ENCODE measurements at regions not wholly inside any gene's neighbourhood (a gene's known extent, or its start where the extent isn't known, plus 50 kb on each side); places are given as distances from the start of the nearest gene placed in this dataset.

DNA sequence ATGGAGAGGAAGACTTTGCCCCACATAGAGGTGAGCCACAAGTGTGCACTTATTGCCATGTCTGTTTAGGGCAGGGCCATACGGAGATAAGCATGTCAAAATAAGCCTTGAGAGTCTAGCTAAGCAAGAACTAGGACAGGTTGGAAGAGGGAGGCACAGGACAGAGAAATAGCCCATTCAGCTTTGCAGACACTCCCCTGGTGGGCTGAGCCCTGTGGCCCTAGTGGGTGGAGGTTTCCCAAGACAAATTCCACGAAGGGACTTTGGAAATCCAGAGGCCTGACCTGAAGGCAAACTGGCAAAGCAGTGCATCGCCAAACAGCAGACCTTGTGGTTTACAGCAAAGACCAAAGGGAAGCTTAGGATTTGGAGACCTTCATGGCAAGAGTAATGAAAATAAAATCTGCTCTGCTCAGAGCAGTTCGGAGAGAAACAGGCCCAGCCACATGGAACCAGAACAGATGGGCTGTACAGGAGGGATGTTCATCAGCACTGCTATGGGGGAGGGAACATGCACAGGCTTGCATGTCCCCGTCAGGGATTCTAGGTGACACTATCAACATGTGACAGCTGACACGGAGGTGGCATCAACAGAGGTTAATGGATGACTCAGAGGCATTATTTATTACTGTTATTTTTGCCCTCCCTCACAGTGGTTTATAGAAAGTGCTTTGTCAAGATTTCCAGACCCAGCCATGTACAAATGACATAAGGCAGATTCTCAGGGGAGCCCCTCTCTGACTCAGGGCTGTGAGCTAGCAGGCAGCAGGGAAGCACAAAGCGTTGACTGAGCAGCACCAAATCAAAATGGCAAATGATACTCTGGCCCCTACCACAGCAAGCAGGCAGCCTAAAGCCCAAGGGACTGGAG lies 90.1 kb upstream of the IRF2BP2 start:
- no peak for DNase-seq (ENCODE audit: low read depth in 4 of 4, low spot score in 2 of 4)

DNA sequence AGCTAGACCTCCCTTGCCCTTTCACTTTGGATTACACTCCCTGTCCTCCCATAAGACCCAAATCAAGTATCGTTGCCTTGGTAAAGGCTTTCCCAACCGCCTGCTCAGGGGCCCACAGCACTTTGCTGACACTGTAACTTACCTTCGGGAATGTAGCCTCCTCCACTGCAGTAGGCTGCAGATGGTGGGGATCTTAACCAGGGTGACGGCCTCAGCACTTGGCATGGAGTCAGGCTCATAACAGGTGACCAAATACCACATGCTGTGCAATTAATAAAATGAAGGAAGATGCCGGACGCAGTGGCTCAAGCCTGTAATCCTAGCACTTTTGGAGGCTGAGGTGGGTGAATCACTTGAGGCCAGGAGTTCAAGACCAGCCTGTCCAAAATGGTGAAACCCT lies 88.7 kb upstream of the IRF2BP2 start:
- DNase-seq (ENCODE audit: low read depth in 4 of 4, low spot score in 2 of 4) = no peak

DNA sequence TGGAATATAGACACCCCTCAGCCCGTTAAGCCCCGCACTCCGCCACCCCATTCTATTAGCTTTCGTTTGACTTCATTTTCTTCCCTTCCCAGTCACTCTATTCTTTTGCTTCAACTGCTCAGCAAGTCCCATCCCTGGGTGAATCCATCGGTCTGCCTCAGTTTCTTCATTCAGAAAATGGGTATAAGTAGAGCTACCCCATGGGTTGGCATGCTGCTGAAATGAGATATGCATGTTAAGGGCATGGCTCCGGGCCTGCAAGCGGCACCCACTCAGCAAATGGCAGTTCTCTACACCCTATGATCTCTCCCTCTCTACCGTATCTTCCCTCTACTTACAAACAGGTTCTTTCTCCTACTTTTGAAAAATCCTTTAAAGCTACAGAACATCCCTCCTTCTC lies 87.8 kb upstream of the IRF2BP2 start:
- no peak for DNase-seq (ENCODE audit: low read depth in 4 of 4, low spot score in 2 of 4)

DNA sequence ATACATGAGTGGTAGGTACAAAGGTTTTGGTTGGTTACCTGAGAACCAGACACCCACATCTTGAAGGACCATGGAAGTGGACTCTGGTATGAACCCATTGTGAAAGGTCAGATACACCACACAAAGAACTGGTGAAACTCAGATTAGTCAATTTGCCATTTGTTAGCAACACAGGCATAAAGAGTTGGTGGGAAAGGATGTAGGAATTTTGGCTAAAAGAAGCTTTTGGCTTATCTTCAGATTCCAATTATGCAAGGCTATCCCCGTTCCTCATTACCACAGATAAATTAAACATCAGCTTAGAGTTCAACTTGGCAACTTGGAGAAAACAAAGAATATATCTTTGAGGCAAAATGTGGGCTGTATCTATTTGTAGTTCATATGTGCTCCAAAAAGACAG lies 87.0 kb upstream of the IRF2BP2 start:
- no peak for DNase-seq (ENCODE audit: low read depth in 4 of 4, low spot score in 2 of 4)

DNA sequence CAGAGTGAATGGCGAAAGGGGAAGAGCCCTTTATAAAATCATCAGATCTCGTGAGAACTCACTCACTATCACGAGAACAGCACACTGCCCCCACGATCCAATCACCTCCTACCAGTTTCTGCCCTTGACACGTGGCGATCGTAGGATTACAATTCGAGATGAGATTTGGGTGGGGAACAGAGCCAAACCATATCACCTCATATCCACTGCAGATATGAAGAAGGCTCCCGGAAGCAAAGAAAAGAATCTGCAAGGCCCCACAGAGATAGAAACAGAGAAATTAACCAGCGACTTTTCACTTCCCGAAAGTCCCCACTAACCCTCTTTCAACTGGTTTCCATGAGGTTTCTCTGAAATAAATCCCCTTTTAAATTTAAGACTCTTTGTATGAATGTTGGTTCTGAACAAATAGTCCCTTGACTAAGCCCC lies 86.2 kb upstream of the IRF2BP2 start:
- DNase-seq (ENCODE audit: low read depth in 4 of 4, low spot score in 2 of 4) = no peak

DNA sequence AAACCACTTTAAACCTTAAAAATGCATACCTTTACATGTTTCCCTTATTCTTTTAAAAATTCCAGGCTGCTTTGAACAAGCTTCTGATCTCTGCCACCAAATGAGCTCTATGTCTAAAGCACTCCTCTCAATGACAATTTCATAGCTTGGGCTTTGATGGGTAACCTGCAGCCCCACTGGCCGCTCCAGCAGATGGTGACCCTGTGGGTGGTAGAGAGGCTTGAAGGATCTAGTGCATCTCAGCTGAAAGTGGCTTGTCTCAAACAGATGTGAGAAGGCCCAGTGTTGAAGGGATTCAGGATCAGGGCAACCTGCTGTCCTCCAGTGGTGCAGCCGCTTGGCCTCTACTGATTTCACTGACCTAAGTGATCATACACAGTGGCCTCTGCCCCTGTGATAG lies 84.7 kb upstream of the IRF2BP2 start:
- no peak for DNase-seq (ENCODE audit: low read depth in 4 of 4, low spot score in 2 of 4)

DNA sequence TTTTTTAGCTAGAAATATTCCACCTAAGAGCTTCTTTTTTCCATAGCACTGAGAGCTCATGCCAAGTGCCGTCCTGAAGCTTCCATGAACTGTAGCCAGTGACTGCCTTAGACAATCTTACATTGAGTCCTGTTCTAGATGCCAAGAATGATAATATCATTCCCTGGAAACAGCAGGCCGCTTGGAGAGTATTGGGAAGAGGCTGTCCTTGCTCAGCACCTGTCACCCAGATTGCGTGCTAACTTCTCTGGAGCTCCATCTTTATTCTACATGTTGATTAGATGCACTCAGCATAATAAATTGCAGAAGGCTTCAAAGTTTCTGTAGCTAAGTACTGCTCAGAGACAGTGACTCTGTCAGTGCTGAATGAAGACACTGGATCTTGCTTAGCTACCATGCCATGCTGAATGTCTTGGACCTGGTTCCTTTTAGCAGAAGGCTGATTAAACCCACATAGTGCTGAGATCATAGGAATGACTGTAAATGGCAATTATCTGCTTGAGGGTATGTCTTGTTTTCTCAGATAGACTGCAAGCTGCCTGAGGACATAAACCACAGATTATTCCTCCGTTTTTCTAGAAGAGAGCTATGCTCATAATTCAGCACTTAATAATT lies 83.1 kb upstream of the IRF2BP2 start:
- DNase-seq (ENCODE audit: low read depth in 4 of 4, low spot score in 2 of 4) = no peak

DNA sequence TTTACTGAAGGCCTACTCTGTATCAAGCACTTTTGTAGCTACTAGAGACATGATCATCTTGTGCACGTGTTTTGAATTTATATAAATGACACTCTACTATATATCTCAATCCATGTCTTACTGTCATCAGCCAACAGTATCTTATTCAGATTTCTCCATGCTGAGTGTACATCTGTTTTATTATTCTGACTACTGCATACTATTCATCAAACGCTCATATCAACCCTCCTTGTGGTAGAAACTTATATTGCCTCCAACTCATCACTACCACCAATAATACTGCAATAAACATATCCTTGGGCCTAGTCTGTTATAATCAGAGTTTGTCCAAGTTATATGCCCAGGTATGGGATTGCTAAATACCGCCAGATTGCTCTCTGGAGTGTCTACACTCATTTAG lies 81.6 kb upstream of the IRF2BP2 start:
- no peak for DNase-seq (ENCODE audit: low read depth in 4 of 4, low spot score in 2 of 4)

DNA sequence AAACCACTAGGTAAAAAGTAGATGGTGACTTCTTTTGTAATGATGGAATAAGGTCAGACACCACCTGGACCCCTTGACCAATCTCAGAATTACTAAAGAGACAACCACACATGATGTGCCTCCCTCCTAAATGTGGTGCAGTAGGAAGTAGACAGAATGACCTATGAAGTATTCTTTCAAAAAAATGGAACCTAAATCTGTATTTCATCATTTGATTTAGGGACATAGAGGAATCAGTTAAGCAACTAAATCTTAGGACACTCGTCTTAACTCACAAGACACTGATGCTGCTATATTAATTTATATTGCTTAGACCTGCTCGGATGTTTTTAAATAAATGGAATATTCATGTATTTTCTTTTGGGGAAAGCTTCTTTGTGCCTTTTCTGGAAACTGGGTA lies 80.9 kb upstream of the IRF2BP2 start:
- no peak for DNase-seq (ENCODE audit: low read depth in 4 of 4, low spot score in 2 of 4)

DNA sequence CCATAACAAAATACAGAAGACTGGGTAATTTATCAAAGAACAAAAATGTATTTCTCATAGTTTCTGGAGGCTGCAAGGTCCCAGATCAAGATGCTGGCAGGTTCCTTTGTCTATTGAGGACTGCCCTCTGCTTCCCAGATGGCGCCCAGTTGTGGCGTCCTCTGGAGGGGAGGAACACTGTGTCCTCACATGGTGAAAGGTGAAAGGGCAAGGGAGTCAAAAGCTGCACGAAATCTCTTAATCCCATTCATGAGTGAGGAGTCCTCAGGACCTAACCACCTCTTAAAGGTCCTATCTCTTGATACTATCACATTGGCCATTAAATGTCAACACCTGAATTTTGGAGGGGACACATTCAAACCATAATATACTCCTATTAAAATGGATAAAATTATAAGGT lies 79.3 kb upstream of the IRF2BP2 start:
- DNase-seq (ENCODE audit: low read depth in 4 of 4, low spot score in 2 of 4) = no peak

DNA sequence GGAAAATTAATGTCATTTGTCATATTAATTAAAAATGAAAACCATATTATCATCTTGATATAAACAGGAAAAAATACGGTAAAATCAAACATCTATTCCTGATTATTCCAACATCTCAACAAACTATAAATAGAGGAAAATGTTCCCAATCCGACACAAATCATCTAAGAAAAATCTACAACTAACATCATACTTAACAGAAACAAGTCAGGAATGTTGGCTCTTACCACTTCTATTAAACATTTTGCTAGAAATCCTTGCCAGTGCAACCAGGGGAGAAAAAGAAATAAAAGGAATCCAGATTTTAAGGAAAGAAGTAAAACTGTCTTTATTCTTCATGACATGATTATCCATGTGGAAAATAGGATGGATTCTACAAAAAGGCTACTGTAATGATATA lies 77.0 kb upstream of the IRF2BP2 start:
- no peak for DNase-seq (ENCODE audit: low read depth in 4 of 4, low spot score in 2 of 4)

DNA sequence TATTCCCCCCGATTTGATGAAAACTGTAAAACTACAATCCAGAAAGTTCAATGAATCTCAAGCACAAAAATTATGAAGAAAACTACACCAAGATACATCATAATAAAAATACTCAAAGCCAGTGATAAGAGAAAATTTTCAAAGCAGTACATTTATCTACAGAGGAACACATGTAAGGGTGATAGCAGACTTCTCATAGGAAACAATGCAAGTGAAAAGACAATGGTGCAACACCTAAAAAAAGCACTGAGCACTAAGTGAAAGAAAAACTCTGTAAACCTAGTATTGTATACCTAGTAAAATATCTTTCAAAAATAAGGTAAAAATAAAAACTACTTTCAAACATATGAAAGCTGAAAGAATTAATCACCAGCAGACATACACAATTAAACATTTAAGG lies 76.1 kb upstream of the IRF2BP2 start:
- no peak for DNase-seq (ENCODE audit: low read depth in 4 of 4, low spot score in 2 of 4)

DNA sequence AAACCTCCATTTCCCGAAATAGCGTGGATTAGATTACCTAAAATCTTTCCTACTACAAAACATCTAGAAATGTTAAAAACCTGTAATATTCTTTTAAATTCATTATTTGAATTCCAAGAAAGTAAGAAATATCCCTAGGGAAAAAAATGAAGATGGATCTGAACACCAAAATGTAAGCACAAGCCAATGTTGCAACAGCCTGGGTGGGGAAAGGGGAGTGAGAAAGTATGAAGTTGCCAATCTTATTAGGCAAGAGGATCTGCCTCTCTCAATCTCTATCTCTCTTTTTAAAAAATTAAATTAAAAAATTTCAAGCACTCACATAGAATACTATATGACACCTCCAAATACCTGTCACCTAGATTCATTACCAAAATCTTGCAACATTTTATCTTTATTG lies 74.9 kb upstream of the IRF2BP2 start:
- DNase-seq (ENCODE audit: low read depth in 4 of 4, low spot score in 2 of 4) = no peak

DNA sequence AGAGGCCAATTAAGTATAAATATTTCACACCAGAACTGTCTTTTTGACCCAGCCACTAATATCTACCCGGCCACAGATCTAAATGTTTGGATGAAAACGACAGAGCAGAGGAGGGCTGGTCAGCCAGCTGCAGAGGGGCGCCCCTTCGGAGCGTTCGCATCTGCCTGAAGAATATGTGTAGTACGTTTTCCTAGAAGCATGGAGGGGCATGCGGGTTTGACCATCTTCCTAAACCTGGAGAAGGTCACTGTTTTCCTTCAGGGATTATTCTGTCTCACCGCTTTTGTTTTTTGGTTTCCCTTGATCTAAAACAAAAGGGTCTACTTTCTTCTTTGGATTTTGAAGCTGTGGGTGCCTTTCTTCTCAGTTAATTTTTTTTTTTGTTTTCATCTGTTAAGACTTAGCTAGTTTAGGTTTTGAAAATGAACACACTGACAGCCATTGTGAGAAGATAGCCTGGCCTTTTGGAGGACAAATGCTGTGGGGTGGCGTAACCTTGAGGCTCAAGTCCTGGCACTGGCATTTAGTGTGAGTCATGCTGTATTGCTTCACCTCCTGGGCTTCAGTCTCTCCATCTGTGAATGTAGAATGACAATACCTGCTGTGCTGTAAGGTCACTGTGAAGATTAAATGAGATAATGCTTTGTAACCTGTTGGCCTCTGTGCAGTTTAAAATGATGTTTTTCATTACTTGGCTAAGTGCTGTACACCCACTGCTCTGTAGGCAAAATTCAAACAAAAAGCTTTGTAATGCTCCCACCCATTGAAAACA lies 74.1 kb upstream of the IRF2BP2 start:
- no peak for DNase-seq (ENCODE audit: low read depth in 4 of 4, low spot score in 2 of 4)

DNA sequence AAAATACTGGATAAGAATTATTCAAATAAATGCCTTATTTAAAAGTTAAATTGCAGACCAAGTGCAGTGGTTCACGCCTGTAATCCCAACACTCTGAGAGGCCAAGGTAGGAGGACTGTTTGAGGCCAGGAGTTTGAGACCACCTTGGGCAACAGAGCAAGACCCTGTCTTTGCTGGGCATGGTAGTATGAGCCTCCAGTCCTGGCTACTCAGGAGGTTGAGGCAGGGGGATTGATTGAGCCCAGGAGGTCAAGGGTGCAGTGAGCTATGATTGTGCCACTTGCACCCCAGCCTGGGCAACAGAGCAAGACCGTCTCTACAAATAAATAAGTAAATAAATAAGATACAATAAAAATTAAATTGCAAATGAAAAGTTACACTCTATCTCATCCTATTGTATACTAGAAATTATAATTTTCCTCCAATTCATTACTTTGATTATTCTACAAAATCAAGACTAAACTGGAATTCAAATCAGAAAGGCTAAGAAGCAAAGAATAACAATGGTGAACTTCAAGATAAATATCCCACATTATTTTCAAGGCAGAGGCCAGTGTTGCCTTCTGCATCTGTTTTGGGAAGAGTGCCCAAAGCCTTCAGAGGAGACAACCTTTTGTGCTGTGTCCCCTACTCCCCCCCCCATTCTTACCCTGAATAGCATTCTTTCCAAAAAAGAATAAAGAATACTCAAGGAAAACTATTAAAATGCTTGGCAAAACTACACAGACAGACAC lies 73.3 kb upstream of the IRF2BP2 start:
- DNase-seq (ENCODE audit: low read depth in 4 of 4, low spot score in 2 of 4) = no peak

DNA sequence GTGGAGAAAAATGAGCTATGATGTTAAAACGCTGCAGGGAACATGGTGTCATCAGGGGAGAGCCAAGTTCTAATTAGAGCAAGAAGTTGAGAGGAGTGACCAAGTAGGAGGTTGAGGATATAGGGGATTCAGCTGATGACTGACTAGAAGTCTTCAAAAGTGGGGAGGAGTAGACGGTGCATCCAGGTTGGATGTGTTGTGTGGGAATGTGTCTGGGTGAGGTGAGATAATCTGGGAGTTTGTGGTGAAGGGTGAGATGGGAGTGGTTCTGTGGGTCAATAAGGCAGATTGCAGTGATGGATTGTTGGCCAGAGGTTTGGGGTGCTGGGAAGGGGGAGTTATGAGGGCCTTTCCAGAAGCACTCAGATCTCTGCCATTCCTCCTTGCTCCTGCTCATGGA lies 72.0 kb upstream of the IRF2BP2 start:
- DNase-seq (ENCODE audit: low read depth in 4 of 4, low spot score in 2 of 4) = no peak

DNA sequence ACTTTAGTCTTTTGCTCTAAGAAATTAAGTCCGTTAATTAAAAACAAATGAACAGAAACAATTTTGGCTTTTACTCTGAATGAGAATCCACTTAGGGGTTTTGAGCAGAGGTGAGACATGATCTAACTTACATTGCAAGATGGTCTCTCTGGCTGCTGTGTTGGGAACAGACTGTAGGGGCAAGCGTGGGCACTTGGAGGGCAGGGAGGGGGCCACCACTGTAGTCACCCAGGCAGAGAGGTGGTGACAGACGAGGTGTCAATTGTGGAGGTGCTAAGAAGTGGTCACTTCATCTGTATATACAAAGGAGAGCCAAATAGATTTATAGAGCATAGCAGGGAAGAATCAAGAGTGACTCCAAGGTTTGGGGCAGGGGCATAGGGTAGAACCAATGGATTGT lies 71.1 kb upstream of the IRF2BP2 start:
- DNase-seq (ENCODE audit: low read depth in 4 of 4, low spot score in 2 of 4) = no peak

DNA sequence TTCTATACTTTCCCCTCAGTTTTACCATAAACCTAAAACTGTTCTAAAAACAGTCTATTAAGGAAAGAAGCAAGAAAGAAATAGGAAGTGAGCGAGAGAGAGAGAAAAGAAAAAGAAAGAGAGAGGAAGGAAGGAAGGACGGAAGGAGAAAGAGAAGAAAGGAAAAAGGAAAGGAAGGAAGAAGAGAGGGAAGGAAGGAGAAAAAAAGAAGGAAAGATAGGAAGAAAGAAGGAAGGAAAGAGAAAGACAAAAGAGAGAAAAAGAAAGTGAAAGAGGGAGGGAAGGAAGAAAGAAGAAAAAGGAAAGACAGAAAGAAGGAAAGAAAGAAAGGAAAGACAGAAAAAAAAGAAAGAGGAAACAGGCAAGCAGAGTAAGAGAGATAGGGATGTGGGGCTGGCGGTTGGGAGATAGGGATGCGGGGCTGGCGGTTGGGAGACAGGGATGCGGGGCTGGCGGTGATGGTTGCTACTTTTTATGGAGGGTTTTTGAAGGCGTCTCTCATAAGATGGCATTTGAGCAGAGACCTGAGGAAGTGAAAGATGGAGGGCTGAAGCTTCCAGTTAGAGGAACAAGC lies 70.4 kb upstream of the IRF2BP2 start:
- DNase-seq (ENCODE audit: low read depth in 4 of 4, low spot score in 2 of 4) = no peak

DNA sequence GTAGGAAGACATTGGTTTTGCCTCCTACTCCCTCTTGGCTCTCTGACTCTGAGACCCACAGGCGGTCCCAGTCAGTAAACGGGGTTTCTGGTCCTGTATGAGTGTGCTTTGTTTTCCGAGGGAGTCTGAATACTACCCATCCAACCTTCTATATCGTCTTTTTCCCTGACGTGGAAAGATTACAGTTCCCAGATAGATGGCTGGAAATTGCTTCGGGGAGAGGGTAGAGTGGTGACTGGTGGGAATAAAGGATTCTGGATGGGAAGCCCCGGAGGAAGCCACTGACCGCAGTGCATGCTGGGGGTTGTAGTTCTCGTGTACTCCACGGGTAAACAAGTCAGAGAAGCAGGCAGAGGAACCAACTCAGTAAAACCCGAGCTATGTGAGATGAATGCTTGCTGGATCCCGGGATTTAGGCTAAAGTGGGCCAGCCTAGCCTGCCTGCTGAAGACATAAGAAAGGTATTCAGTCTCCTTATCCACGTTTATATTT lies 66.2 kb upstream of the IRF2BP2 start:
- DNase-seq (ENCODE audit: low read depth in 4 of 4, low spot score in 2 of 4) = peak; percentile 54 to 85 (median 70)

DNA sequence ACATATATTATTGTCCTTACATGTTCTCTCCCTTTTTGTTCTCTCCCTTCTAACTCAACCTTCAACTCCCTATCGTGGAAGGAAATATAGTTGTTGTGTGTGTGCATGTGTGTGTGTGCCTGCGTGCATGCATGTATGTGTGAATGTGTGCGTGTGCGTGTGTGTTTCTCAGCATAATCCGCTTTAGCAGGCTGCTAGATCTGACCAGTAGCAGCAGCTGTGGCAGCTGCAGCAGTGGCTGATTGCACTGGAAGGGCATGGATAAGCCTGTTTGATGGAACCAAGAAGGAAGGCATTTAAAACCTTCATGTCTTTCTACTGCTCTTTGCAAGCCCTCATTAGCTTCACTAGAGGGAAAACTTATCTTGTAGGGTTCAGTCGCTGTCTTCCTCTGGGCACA lies 65.6 kb upstream of the IRF2BP2 start:
- DNase-seq (ENCODE audit: low read depth in 4 of 4, low spot score in 2 of 4) = no peak

All from left renal cortex interstitium (tissue), 4 donors.